ENCODE measurements at regions not wholly inside any gene's neighbourhood (a gene's known extent, or its start where the extent isn't known, plus 50 kb on each side); places are given as distances from the start of the nearest gene placed in this dataset.
A peak's percentile ranks its signal among the peaks of the same experiment; 100 is the strongest.

- H3K36me3 ChIP-seq (ENCODE audit: low read depth) = no peaks in the 10 kb centered on the region
- H3K4me2 ChIP-seq (ENCODE audit: unreplicated experiment) = no peak overlapping the region
- no peak overlapping the region for H3K4me3 ChIP-seq
- no peaks in the 10 kb centered on the region for H3K79me2 ChIP-seq (ENCODE audit: insufficient read depth)
- in situ Hi-C loops (cut with MboI) = no loop called here
- no peak overlapping the region for H3K27ac ChIP-seq
- no peak for TF ChIP-seq EZH2phosphoT487 (IDR thresholded peaks at IDR 0.05; ENCODE audit: insufficient read depth, low read depth)
- TF ChIP-seq EZH2 (IDR thresholded peaks at IDR 0.05; ENCODE audit: insufficient read depth, poor library complexity, severe bottlenecking) = no peak
- no peak for DNase-seq
- no peaks in the 10 kb centered on the region for H4K20me1 ChIP-seq (ENCODE audit: insufficient read depth)
- H3K9me3 ChIP-seq (ENCODE audit: low read depth) = no peaks in the 10 kb centered on the region
- H3K27me3 ChIP-seq (replicated peaks; ENCODE audit: insufficient read depth) = no peaks in the 10 kb centered on the region
- 48 to 49% methylated on average over 14 of the region's 14 CpGs for WGBS, 2 experiments (ENCODE audit: low coverage in 1 of 2, low lambda C conversion rate in 2 of 2, missing lambda C conversion rate in 2 of 2)
- no peaks in the 10 kb centered on the region for H3F3A ChIP-seq (ENCODE audit: insufficient read depth)
- H3K9me2 ChIP-seq (ENCODE audit: insufficient read depth) = no peaks in the 10 kb centered on the region
- H3K4me1 ChIP-seq (ENCODE audit: insufficient read depth) = no peaks in the 10 kb centered on the region
- H3K9ac ChIP-seq = no peak overlapping the region
- H2AFZ ChIP-seq = no peak overlapping the region
Observed at GRCh38 chr18:43482136-43482535, 204.8 kb upstream of the SYT4 start.

GRCh38 chr18:43482600-43482999, 205.3 kb upstream of the SYT4 start:
- DNase-seq = no peak
- no peaks in the 10 kb centered on the region for H3K9me2 ChIP-seq (ENCODE audit: insufficient read depth)
- no peaks in the 10 kb centered on the region for H3F3A ChIP-seq (ENCODE audit: insufficient read depth)
- H3K9ac ChIP-seq = no peak overlapping the region
- H3K27ac ChIP-seq = no peak overlapping the region
- no peak for TF ChIP-seq EZH2 (IDR thresholded peaks at IDR 0.05; ENCODE audit: insufficient read depth, poor library complexity, severe bottlenecking)
- TF ChIP-seq EZH2phosphoT487 (IDR thresholded peaks at IDR 0.05; ENCODE audit: insufficient read depth, low read depth) = no peak
- no peaks in the 10 kb centered on the region for H3K36me3 ChIP-seq (ENCODE audit: low read depth)
- in situ Hi-C loops (cut with MboI) = no loop called here
- no peaks in the 10 kb centered on the region for H3K9me3 ChIP-seq (ENCODE audit: low read depth)
- no peak overlapping the region for H3K4me2 ChIP-seq (ENCODE audit: unreplicated experiment)
- H3K79me2 ChIP-seq (ENCODE audit: insufficient read depth) = no peaks in the 10 kb centered on the region
- H3K4me3 ChIP-seq = no peak overlapping the region
- 48 to 49% methylated on average over 14 of the region's 14 CpGs for WGBS, 2 experiments (ENCODE audit: low coverage in 1 of 2, low lambda C conversion rate in 2 of 2, missing lambda C conversion rate in 2 of 2)
- H4K20me1 ChIP-seq (ENCODE audit: insufficient read depth) = no peaks in the 10 kb centered on the region
- H3K4me1 ChIP-seq (ENCODE audit: insufficient read depth) = no peaks in the 10 kb centered on the region
- H2AFZ ChIP-seq = no peak overlapping the region
- no peaks in the 10 kb centered on the region for H3K27me3 ChIP-seq (replicated peaks; ENCODE audit: insufficient read depth)

DNA sequence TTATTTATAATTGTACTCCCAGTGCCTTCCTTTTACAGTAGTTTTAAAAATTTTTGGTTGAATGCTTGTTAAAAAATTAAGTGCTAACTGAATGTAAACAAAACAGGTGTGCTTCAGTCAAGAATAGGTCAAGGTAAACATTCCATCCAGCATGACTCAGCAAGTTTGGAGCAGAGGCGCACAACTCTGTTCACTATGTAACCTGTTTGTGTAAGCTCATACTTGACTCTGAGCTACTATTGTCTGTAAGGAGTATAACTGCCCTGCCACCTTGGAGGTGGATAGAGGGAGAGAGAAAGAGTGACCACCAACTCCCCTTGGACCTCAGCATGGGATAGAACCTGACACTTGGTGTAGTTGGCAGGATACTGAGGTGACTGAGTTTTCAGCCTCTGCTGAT, 207.4 kb upstream of the SYT4 start:
- H3K4me1 ChIP-seq (ENCODE audit: insufficient read depth) = no peaks in the 10 kb centered on the region
- no peaks in the 10 kb centered on the region for H3F3A ChIP-seq (ENCODE audit: insufficient read depth)
- H3K9ac ChIP-seq = no peak overlapping the region
- 61 to 83% methylated on average over 1 of the region's 1 CpG for WGBS, 2 experiments (ENCODE audit: low coverage in 1 of 2, low lambda C conversion rate in 2 of 2, missing lambda C conversion rate in 2 of 2)
- H4K20me1 ChIP-seq (ENCODE audit: insufficient read depth) = no peaks in the 10 kb centered on the region
- DNase-seq = no peak
- H3K9me3 ChIP-seq (ENCODE audit: low read depth) = no peaks in the 10 kb centered on the region
- no peak overlapping the region for H3K27ac ChIP-seq
- no peaks in the 10 kb centered on the region for H3K9me2 ChIP-seq (ENCODE audit: insufficient read depth)
- H3K4me2 ChIP-seq (ENCODE audit: unreplicated experiment) = no peak overlapping the region
- TF ChIP-seq EZH2phosphoT487 (IDR thresholded peaks at IDR 0.05; ENCODE audit: insufficient read depth, low read depth) (no peak), EZH2 (IDR thresholded peaks at IDR 0.05; ENCODE audit: insufficient read depth, poor library complexity, severe bottlenecking) (no peak)
- no peaks in the 10 kb centered on the region for H3K27me3 ChIP-seq (replicated peaks; ENCODE audit: insufficient read depth)
- H2AFZ ChIP-seq = no peak overlapping the region
- no peaks in the 10 kb centered on the region for H3K36me3 ChIP-seq (ENCODE audit: low read depth)
- H3K79me2 ChIP-seq (ENCODE audit: insufficient read depth) = no peaks in the 10 kb centered on the region
- H3K4me3 ChIP-seq = no peak overlapping the region
- in situ Hi-C loops (cut with MboI) = no loop called here

DNA sequence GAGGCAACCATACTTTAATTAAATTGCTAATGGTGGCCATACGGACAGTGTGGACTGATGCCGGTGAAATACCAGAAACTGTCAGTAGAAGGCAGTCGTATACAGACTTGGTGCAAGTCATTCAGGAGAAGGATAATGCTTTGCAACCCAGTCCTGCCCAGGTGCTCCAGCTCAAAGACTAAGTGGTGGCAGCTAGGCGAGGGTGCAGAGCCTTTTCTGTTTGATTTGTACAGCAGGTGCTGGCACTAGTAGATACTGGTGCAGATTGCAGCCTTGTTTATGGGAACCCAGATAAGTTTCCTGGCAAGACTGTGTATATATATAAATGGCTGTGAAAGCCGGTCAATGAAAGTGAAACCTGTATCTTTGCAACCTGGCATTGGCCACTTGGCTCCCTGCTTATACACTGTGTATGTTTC, 208.3 kb upstream of the SYT4 start:
- 55 to 64% methylated on average over 5 of the region's 5 CpGs for WGBS, 2 experiments (ENCODE audit: low coverage in 1 of 2, low lambda C conversion rate in 2 of 2, missing lambda C conversion rate in 2 of 2)
- no peak overlapping the region for H3K4me3 ChIP-seq
- H3F3A ChIP-seq (ENCODE audit: insufficient read depth) = no peaks in the 10 kb centered on the region
- in situ Hi-C loops (cut with MboI) = no loop called here
- no peaks in the 10 kb centered on the region for H3K27me3 ChIP-seq (replicated peaks; ENCODE audit: insufficient read depth)
- no peaks in the 10 kb centered on the region for H3K36me3 ChIP-seq (ENCODE audit: low read depth)
- H3K27ac ChIP-seq = no peak overlapping the region
- H3K79me2 ChIP-seq (ENCODE audit: insufficient read depth) = no peaks in the 10 kb centered on the region
- H3K4me1 ChIP-seq (ENCODE audit: insufficient read depth) = no peaks in the 10 kb centered on the region
- H3K9me3 ChIP-seq (ENCODE audit: low read depth) = no peaks in the 10 kb centered on the region
- H3K4me2 ChIP-seq (ENCODE audit: unreplicated experiment) = no peak overlapping the region
- no peak for TF ChIP-seq EZH2 (IDR thresholded peaks at IDR 0.05; ENCODE audit: insufficient read depth, poor library complexity, severe bottlenecking)
- no peak for TF ChIP-seq EZH2phosphoT487 (IDR thresholded peaks at IDR 0.05; ENCODE audit: insufficient read depth, low read depth)
- no peaks in the 10 kb centered on the region for H4K20me1 ChIP-seq (ENCODE audit: insufficient read depth)
- DNase-seq = peak; percentile 1
- no peaks in the 10 kb centered on the region for H3K9me2 ChIP-seq (ENCODE audit: insufficient read depth)
- no peak overlapping the region for H2AFZ ChIP-seq
- no peak overlapping the region for H3K9ac ChIP-seq

- Histone ChIP-seq H4K20me1 (ENCODE audit: insufficient read depth) (no peaks in the 10 kb centered on the region), H3K4me3 (no peak overlapping the region), H3K4me2 (ENCODE audit: unreplicated experiment) (no peak overlapping the region), H3K4me1 (ENCODE audit: insufficient read depth) (no peaks in the 10 kb centered on the region), H3K36me3 (ENCODE audit: low read depth) (no peaks in the 10 kb centered on the region), H3F3A (ENCODE audit: insufficient read depth) (no peaks in the 10 kb centered on the region), H3K79me2 (ENCODE audit: insufficient read depth) (no peaks in the 10 kb centered on the region), H3K27me3 (replicated peaks; ENCODE audit: insufficient read depth) (no peaks in the 10 kb centered on the region), H3K27ac (no peak overlapping the region), H3K9me2 (ENCODE audit: insufficient read depth) (no peaks in the 10 kb centered on the region), H3K9me3 (ENCODE audit: low read depth) (no peaks in the 10 kb centered on the region), H3K9ac (no peak overlapping the region), H2AFZ (no peak overlapping the region)
- peak; percentile 1 for DNase-seq
- TF ChIP-seq EZH2phosphoT487 (IDR thresholded peaks at IDR 0.05; ENCODE audit: insufficient read depth, low read depth) (no peak), EZH2 (IDR thresholded peaks at IDR 0.05; ENCODE audit: insufficient read depth, poor library complexity, severe bottlenecking) (no peak)
- in situ Hi-C loops (cut with MboI) = no loop called here
- WGBS, 2 experiments (ENCODE audit: low coverage in 1 of 2, low lambda C conversion rate in 2 of 2, missing lambda C conversion rate in 2 of 2) = 61 to 62% methylated on average over 4 of the region's 4 CpGs
Observed at GRCh38 chr18:43486462-43486861, 209.2 kb upstream of the SYT4 start.
